Vagina (tissue), 2 donors: ENCODE measurements at regions not wholly inside any gene's neighbourhood (a gene's known extent, or its start where the extent isn't known, plus 50 kb on each side); places are given as distances from the start of the nearest gene placed in this dataset.

Experiments used
- DNase-seq, 2 donors: peaks; one replicate each; pipeline ENCODE4 v3.0.0-alpha.2; 2017; ENCODE audit errors: extremely low spot score in 2 of 2
- H3K27ac ChIP-seq: fragments of 200-600 bp; sonication (generic); one replicate; pipeline ENCODE4 v1.5.1; 2019
- H3K27me3 ChIP-seq: fragments of 200-600 bp; sonication (generic); one replicate; pipeline ENCODE4 v1.5.1; 2019
- H3K36me3 ChIP-seq, 2 donors: fragments of 200-600 bp; sonication (generic); one replicate each; pipeline ENCODE4 v1.5.1; 2017 to 2019
- H3K4me1 ChIP-seq: fragments of 200-600 bp; sonication (generic); one replicate; pipeline ENCODE4 v1.5.1; 2019
- H3K4me3 ChIP-seq, 2 donors: fragments of 200-600 bp; sonication (generic); 1 replicate in 1 of 2; 2 replicates in 1 of 2; pipeline ENCODE4 v1.5.1; 2016 to 2019
- H3K9me3 ChIP-seq: fragments of 200-600 bp; sonication (generic); one replicate; pipeline ENCODE4 v1.5.1; 2019
- CTCF ChIP-seq, 3 experiments: fragments of 450-650 bp in 2 of 3; fragments of 200-600 bp in 1 of 3; sonication (generic) in 1 of 3; IDR thresholded peaks; one replicate each; pipeline ENCODE4 v1.5.1; 2017 to 2019; ENCODE audit warnings: antibody characterized with exemption in 3 of 3, mild to moderate bottlenecking in 2 of 3, moderate library complexity in 2 of 3
- POLR2A ChIP-seq, 2 donors: fragments of 450-650 bp; IDR thresholded peaks; one replicate each; pipeline ENCODE4 v1.6.1; 2017; ENCODE audit warnings: antibody characterized with exemption in 2 of 2, mild to moderate bottlenecking in 2 of 2, moderate library complexity in 2 of 2
- POLR2AphosphoS5 ChIP-seq, 2 donors: sonication (generic); formaldehyde crosslinking; IDR thresholded peaks; one replicate each; pipeline ENCODE4 v1.9.0; 2017; ENCODE audit warnings: antibody characterized with exemption in 2 of 2, mild to moderate bottlenecking in 2 of 2, low read depth in 1 of 2; ENCODE audit not compliant: insufficient read depth in 1 of 2
- intact Hi-C: fragments of 100-400 bp; cut with DNase I; formaldehyde crosslinking; loops from one replicate; pipeline ENCODE4 v1.15.1; 2023

DNA sequence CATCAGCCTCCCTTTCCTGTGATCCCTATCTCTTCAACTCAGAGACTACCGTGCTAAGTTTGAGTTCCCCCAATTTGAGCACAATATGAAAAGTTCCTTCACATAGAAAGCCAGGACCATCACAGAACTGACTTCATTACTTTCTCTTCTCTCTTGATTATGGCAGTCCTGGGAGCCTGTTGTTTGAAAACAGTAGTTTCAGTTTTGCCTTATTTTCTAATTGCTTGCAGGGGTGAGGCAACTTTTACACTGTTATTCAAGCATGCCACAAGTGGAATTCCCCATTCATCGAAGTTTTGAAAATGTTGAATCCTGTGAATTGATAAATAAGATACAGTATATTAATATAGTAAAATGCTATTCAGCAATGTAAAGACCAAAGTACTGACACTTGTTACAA lies 569.7 kb upstream of the MARCKS start:
- intact Hi-C loops = no loop called here
- no peaks in the 10 kb centered on the region for H3K4me1 ChIP-seq

DNA sequence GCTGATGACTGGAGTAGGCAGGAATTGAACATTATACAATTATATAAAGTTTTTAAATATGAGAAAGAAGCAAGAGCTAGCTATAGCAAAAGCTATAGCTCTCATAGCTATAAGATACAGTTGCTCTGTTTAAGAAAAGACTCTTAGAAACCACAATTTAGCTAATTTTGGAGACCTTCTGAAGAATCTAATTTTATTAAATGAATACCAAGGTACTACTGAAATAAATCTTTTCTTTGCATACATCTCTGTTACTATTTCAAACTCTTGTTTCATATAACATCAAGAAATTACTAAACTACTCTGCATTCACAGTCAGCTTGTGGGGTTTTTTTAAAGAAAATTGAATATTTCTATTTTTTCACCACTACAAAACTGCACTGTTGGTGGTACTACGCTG lies 568.7 kb upstream of the MARCKS start:
- H3K4me3 ChIP-seq = no peak overlapping the region
- intact Hi-C loops = no loop called here
- TF ChIP-seq POLR2A (IDR thresholded peaks at IDR 0.05) (no peak), POLR2AphosphoS5 (IDR thresholded peaks at IDR 0.05; ENCODE audit: insufficient read depth in 1 of 2, low read depth in 1 of 2) (no peak), CTCF (IDR thresholded peaks at IDR 0.05) (no peak)
- H3K36me3 ChIP-seq = no peaks in the 10 kb centered on the region
- no peaks in the 10 kb centered on the region for H3K4me1 ChIP-seq
- no peak for DNase-seq
- H3K27ac ChIP-seq = no peak overlapping the region
- H3K9me3 ChIP-seq = no peaks in the 10 kb centered on the region
- no peaks in the 10 kb centered on the region for H3K27me3 ChIP-seq

More for the DNA sequence above, 569.7 kb upstream of the MARCKS start:
- H3K4me3 ChIP-seq = no peak overlapping the region
- no peak for DNase-seq
- no peaks in the 10 kb centered on the region for H3K36me3 ChIP-seq
- H3K27ac ChIP-seq = no peak overlapping the region
- no peak for TF ChIP-seq POLR2A (IDR thresholded peaks at IDR 0.05)
- no peak for TF ChIP-seq CTCF (IDR thresholded peaks at IDR 0.05)
- TF ChIP-seq POLR2AphosphoS5 (IDR thresholded peaks at IDR 0.05; ENCODE audit: insufficient read depth in 1 of 2, low read depth in 1 of 2) = no peak
- no peaks in the 10 kb centered on the region for H3K27me3 ChIP-seq
- no peaks in the 10 kb centered on the region for H3K9me3 ChIP-seq

DNA sequence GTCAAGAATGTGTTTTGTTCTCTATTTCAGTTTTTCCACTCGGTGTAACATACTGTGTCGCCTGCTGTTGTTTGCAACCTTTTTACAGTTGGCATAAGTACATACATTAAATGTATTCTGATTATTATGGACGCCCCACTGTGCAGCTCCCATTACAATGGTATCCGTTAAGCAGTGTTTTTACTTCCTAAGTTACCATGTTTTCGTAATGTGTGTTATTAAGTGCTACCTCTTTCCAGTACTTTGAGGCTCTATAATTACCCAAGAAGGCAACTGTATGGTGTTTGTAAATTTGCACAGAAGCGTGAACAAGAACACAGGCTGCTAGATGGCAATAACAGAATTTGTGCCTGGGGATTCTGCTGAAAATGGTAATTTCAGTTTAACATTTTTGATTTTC lies 568.0 kb upstream of the MARCKS start:
- Histone ChIP-seq H3K27me3 (no peaks in the 10 kb centered on the region), H3K4me1 (no peaks in the 10 kb centered on the region), H3K27ac (no peak overlapping the region), H3K4me3 (no peak overlapping the region), H3K36me3 (no peaks in the 10 kb centered on the region), H3K9me3 (no peaks in the 10 kb centered on the region)
- no peak for TF ChIP-seq POLR2AphosphoS5 (IDR thresholded peaks at IDR 0.05; ENCODE audit: insufficient read depth in 1 of 2, low read depth in 1 of 2)
- TF ChIP-seq CTCF (IDR thresholded peaks at IDR 0.05) = no peak
- TF ChIP-seq POLR2A (IDR thresholded peaks at IDR 0.05) = no peak
- no peak for DNase-seq
- intact Hi-C loops = no loop called here

GRCh38 chr6:113290684-113291083 lies 566.5 kb upstream of the MARCKS start:
- no peak overlapping the region for H3K4me3 ChIP-seq
- no peak for TF ChIP-seq CTCF (IDR thresholded peaks at IDR 0.05)
- TF ChIP-seq POLR2A (IDR thresholded peaks at IDR 0.05) = no peak
- no peak for TF ChIP-seq POLR2AphosphoS5 (IDR thresholded peaks at IDR 0.05; ENCODE audit: insufficient read depth in 1 of 2, low read depth in 1 of 2)
- no peaks in the 10 kb centered on the region for H3K9me3 ChIP-seq
- no peak for DNase-seq
- H3K36me3 ChIP-seq = no peaks in the 10 kb centered on the region
- intact Hi-C loops = no loop called here
- H3K27ac ChIP-seq = no peak overlapping the region
- no peaks in the 10 kb centered on the region for H3K4me1 ChIP-seq
- H3K27me3 ChIP-seq = no peaks in the 10 kb centered on the region

- H3K27me3 ChIP-seq = no peaks in the 10 kb centered on the region
- no peaks in the 10 kb centered on the region for H3K9me3 ChIP-seq
- no peak overlapping the region for H3K27ac ChIP-seq
- DNase-seq = no peak
- H3K36me3 ChIP-seq = no peaks in the 10 kb centered on the region
- no peak overlapping the region for H3K4me3 ChIP-seq
- intact Hi-C loops = no loop called here
- H3K4me1 ChIP-seq = no peaks in the 10 kb centered on the region
- TF ChIP-seq POLR2AphosphoS5 (IDR thresholded peaks at IDR 0.05; ENCODE audit: insufficient read depth in 1 of 2, low read depth in 1 of 2) (no peak), CTCF (IDR thresholded peaks at IDR 0.05) (no peak)
These were observed 565.2 kb upstream of the MARCKS start for GRCh38 chr6:113291751-113292445.
